ENCODE measurements at regions not wholly inside any gene's neighbourhood (a gene's known extent, or its start where the extent isn't known, plus 50 kb on each side); places are given as distances from the start of the nearest gene placed in this dataset.

DNA sequence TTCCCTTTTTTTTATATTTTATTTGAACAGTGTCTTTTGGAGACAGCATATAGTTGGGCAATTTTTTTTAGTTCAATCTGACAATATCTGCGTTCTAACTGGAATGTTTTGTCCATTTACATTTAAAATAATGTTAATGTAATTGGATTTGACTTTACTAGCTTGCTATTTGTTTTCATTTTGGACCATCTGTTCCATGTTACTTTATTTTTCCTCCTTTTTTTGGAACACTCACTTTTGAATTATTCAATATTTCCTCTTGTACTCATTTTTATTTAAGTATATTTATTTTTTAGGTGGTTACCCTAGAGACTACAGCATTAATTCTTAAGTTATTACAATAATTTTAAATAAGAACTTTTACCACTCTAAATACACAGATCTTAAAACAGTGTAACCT lies 62.8 kb upstream of the C1orf87 start (continued):
- TF ChIP-seq TEAD1 (CRISPR knock-in tag; IDR thresholded peaks at IDR 0.05) (no peak), ZNF396 (CRISPR knock-in tag; IDR thresholded peaks at IDR 0.05; ENCODE audit: borderline replicate concordance) (no peak), SP1 (CRISPR knock-in tag; conservative IDR thresholded peaks at IDR 0.05) (no peak)
- TF ChIP-seq, protein P1, sequence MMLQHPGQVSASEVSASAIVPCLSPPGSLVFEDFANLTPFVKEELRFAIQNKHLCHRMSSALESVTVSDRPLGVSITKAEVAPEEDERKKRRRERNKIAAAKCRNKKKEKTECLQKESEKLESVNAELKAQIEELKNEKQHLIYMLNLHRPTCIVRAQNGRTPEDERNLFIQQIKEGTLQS (CRISPR knock-in tag; conservative IDR thresholded peaks at IDR 0.05) = no peak
- TF ChIP-seq, protein P2, sequence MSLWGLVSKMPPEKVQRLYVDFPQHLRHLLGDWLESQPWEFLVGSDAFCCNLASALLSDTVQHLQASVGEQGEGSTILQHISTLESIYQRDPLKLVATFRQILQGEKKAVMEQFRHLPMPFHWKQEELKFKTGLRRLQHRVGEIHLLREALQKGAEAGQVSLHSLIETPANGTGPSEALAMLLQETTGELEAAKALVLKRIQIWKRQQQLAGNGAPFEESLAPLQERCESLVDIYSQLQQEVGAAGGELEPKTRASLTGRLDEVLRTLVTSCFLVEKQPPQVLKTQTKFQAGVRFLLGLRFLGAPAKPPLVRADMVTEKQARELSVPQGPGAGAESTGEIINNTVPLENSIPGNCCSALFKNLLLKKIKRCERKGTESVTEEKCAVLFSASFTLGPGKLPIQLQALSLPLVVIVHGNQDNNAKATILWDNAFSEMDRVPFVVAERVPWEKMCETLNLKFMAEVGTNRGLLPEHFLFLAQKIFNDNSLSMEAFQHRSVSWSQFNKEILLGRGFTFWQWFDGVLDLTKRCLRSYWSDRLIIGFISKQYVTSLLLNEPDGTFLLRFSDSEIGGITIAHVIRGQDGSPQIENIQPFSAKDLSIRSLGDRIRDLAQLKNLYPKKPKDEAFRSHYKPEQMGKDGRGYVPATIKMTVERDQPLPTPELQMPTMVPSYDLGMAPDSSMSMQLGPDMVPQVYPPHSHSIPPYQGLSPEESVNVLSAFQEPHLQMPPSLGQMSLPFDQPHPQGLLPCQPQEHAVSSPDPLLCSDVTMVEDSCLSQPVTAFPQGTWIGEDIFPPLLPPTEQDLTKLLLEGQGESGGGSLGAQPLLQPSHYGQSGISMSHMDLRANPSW (CRISPR knock-in tag; conservative IDR thresholded peaks at IDR 0.05; ENCODE audit: low read depth) = no peak

DNA sequence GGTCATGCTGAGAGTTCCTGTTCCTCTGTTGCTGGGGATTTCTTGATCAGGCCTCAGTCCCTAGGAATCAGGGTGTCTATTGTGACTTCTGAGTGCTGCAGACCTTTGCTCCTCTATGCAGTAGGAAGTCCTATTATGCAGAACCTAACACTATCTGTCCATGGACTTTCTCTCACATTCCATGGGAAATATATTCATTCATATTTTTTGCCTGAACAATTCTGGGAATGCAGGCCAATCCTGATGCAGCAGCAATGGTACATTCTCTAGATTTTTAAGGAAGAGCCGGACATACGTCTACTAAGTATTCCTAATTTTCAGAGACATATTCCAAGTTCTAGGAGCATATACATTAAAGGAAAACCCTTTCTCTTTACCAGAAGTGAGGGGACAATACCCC lies 61.1 kb upstream of the C1orf87 start:
- no peaks in the 10 kb centered on the region for H3K36me3 Mint-ChIP-seq
- DNase-seq (ENCODE audit: low spot score) (no peak), ATAC-seq (no peak)
- H3K4me1 Mint-ChIP-seq = no peaks in the 10 kb centered on the region
- CTCF ChIA-PET = no interaction called here
- POLR2A ChIA-PET = no interaction called here
- no peak overlapping the region for H3K4me3 Mint-ChIP-seq
- H3K27me3 Mint-ChIP-seq (ENCODE audit: low read depth) = no peaks in the 10 kb centered on the region
- TF ChIP-seq, protein P3, sequence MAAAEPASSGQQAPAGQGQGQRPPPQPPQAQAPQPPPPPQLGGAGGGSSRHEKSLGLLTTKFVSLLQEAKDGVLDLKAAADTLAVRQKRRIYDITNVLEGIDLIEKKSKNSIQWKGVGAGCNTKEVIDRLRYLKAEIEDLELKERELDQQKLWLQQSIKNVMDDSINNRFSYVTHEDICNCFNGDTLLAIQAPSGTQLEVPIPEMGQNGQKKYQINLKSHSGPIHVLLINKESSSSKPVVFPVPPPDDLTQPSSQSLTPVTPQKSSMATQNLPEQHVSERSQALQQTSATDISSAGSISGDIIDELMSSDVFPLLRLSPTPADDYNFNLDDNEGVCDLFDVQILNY (CRISPR knock-in tag; IDR thresholded peaks at IDR 0.05) = no peak
- TF ChIP-seq ZNF396 (CRISPR knock-in tag; IDR thresholded peaks at IDR 0.05; ENCODE audit: borderline replicate concordance) (no peak), CBFB (CRISPR knock-in tag; IDR thresholded peaks at IDR 0.05; ENCODE audit: low read depth) (no peak), NR3C1 (CRISPR knock-in tag; conservative IDR thresholded peaks at IDR 0.05; ENCODE audit: low read depth) (no peak), ATF1 (CRISPR knock-in tag; IDR thresholded peaks at IDR 0.05) (no peak), FOXJ3 (CRISPR knock-in tag; IDR thresholded peaks at IDR 0.05; ENCODE audit: borderline replicate concordance) (no peak), TCF7 (CRISPR knock-in tag; IDR thresholded peaks at IDR 0.05; ENCODE audit: low read depth) (no peak)
- no peaks in the 10 kb centered on the region for H3K9me3 Mint-ChIP-seq
- H3K27ac Mint-ChIP-seq = no peak overlapping the region

DNA sequence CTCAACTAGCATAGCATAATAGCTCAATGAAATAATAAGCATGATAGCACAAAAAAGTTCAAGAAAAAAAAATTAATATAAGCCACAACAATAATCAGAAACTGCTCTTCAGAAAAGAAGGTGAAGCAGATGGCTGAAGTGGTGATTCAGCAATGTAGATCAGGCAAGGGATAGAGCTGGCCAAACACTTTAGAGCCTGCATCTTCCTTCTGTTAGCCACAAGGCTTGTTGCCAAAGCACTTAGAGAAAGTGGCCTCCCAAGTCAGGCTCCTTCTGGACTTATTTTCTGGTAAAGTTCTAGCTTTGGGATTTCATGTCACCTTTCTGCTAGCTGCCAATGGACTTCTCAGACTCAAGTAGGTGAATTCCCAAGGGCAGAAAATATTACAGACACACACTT lies 60.3 kb upstream of the C1orf87 start:
- H3K4me3 Mint-ChIP-seq = no peak overlapping the region
- H3K36me3 Mint-ChIP-seq = no peaks in the 10 kb centered on the region
- ChIA-PET POLR2A (no interaction called here), CTCF (no interaction called here)
- no peak for DNase-seq (ENCODE audit: low spot score)
- no peaks in the 10 kb centered on the region; the same call in 1 of the 2 replicates for H3K27me3 Mint-ChIP-seq (ENCODE audit: low read depth)
- H3K27ac Mint-ChIP-seq = no peak overlapping the region
- no peaks in the 10 kb centered on the region for H3K9me3 Mint-ChIP-seq
- no peaks in the 10 kb centered on the region for H3K4me1 Mint-ChIP-seq
- ATAC-seq = no peak
- TF ChIP-seq ESRRA (CRISPR knock-in tag; IDR thresholded peaks at IDR 0.05; ENCODE audit: borderline replicate concordance) (no peak), TP53 (CRISPR knock-in tag; IDR thresholded peaks at IDR 0.05) (no peak), FOXK1 (CRISPR knock-in tag; IDR thresholded peaks at IDR 0.05) (no peak), TCF7 (CRISPR knock-in tag; IDR thresholded peaks at IDR 0.05; ENCODE audit: low read depth) (no peak), CBFB (CRISPR knock-in tag; IDR thresholded peaks at IDR 0.05; ENCODE audit: low read depth) (no peak), TEAD1 (CRISPR knock-in tag; IDR thresholded peaks at IDR 0.05) (no peak), ETV6 (CRISPR knock-in tag; IDR thresholded peaks at IDR 0.05) (no peak), ELF4 (CRISPR knock-in tag; IDR thresholded peaks at IDR 0.05; ENCODE audit: low read depth) (no peak), ZNF263 (CRISPR knock-in tag; IDR thresholded peaks at IDR 0.05; ENCODE audit: low read depth) (no peak), MXD4 (CRISPR knock-in tag; IDR thresholded peaks at IDR 0.05; ENCODE audit: borderline replicate concordance) (no peak)
- TF ChIP-seq, protein P4, sequence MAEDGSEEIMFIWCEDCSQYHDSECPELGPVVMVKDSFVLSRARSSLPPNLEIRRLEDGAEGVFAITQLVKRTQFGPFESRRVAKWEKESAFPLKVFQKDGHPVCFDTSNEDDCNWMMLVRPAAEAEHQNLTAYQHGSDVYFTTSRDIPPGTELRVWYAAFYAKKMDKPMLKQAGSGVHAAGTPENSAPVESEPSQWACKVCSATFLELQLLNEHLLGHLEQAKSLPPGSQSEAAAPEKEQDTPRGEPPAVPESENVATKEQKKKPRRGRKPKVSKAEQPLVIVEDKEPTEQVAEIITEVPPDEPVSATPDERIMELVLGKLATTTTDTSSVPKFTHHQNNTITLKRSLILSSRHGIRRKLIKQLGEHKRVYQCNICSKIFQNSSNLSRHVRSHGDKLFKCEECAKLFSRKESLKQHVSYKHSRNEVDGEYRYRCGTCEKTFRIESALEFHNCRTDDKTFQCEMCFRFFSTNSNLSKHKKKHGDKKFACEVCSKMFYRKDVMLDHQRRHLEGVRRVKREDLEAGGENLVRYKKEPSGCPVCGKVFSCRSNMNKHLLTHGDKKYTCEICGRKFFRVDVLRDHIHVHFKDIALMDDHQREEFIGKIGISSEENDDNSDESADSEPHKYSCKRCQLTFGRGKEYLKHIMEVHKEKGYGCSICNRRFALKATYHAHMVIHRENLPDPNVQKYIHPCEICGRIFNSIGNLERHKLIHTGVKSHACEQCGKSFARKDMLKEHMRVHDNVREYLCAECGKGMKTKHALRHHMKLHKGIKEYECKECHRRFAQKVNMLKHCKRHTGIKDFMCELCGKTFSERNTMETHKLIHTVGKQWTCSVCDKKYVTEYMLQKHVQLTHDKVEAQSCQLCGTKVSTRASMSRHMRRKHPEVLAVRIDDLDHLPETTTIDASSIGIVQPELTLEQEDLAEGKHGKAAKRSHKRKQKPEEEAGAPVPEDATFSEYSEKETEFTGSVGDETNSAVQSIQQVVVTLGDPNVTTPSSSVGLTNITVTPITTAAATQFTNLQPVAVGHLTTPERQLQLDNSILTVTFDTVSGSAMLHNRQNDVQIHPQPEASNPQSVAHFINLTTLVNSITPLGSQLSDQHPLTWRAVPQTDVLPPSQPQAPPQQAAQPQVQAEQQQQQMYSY (CRISPR knock-in tag; IDR thresholded peaks at IDR 0.05) = no peak
- TF ChIP-seq, protein P5, sequence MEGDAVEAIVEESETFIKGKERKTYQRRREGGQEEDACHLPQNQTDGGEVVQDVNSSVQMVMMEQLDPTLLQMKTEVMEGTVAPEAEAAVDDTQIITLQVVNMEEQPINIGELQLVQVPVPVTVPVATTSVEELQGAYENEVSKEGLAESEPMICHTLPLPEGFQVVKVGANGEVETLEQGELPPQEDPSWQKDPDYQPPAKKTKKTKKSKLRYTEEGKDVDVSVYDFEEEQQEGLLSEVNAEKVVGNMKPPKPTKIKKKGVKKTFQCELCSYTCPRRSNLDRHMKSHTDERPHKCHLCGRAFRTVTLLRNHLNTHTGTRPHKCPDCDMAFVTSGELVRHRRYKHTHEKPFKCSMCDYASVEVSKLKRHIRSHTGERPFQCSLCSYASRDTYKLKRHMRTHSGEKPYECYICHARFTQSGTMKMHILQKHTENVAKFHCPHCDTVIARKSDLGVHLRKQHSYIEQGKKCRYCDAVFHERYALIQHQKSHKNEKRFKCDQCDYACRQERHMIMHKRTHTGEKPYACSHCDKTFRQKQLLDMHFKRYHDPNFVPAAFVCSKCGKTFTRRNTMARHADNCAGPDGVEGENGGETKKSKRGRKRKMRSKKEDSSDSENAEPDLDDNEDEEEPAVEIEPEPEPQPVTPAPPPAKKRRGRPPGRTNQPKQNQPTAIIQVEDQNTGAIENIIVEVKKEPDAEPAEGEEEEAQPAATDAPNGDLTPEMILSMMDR (IDR thresholded peaks at IDR 0.05) = no peak
- TF ChIP-seq, protein P6, sequence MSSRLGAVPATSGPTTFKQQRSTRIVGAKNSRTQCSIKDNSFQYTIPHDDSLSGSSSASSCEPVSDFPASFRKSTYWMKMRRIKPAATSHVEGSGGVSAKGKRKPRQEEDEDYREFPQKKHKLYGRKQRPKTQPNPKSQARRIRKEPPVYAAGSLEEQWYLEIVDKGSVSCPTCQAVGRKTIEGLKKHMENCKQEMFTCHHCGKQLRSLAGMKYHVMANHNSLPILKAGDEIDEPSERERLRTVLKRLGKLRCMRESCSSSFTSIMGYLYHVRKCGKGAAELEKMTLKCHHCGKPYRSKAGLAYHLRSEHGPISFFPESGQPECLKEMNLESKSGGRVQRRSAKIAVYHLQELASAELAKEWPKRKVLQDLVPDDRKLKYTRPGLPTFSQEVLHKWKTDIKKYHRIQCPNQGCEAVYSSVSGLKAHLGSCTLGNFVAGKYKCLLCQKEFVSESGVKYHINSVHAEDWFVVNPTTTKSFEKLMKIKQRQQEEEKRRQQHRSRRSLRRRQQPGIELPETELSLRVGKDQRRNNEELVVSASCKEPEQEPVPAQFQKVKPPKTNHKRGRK (CRISPR knock-in tag; IDR thresholded peaks at IDR 0.05; ENCODE audit: borderline replicate concordance) = no peak
- TF ChIP-seq, protein P7, sequence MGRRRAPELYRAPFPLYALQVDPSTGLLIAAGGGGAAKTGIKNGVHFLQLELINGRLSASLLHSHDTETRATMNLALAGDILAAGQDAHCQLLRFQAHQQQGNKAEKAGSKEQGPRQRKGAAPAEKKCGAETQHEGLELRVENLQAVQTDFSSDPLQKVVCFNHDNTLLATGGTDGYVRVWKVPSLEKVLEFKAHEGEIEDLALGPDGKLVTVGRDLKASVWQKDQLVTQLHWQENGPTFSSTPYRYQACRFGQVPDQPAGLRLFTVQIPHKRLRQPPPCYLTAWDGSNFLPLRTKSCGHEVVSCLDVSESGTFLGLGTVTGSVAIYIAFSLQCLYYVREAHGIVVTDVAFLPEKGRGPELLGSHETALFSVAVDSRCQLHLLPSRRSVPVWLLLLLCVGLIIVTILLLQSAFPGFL (CRISPR knock-in tag; IDR thresholded peaks at IDR 0.05; ENCODE audit: borderline replicate concordance) = no peak
